ENCODE measurements at regions not wholly inside any gene's neighbourhood (a gene's known extent, or its start where the extent isn't known, plus 50 kb on each side); places are given as distances from the start of the nearest gene placed in this dataset.

GRCh38 chr2:128439791-128440665 lies 121.4 kb upstream of the HS6ST1 start:
- Histone ChIP-seq H3K9ac (no peak overlapping the region), H3K36me3 (no peaks in the 10 kb centered on the region), H3K4me3 (no peak overlapping the region), H3K27me3 (no peaks in the 10 kb centered on the region), H3F3A (ENCODE audit: low read depth) (no peaks in the 10 kb centered on the region), H3K9me3 (ENCODE audit: low read depth) (no peaks in the 10 kb centered on the region), H3K4me1 (peaks cover 8% of the 10 kb centered on the region), H2AFZ (replicated peaks) (no peak overlapping the region), H4K20me1 (ENCODE audit: low read depth) (no peaks in the 10 kb centered on the region), H3K79me2 (ENCODE audit: low read depth) (no peaks in the 10 kb centered on the region), H3K4me2 (no peak overlapping the region), H3K27ac (no peak overlapping the region)
- no peaks in the 10 kb centered on the region for H3K36me3 Mint-ChIP-seq
- no peak for DNase-seq (ENCODE audit: low spot score)
- no peaks in the 10 kb centered on the region for H3K9me3 Mint-ChIP-seq
- H3K27me3 Mint-ChIP-seq (ENCODE audit: insufficient read depth, low read depth), result peaks cover 8% of the 10 kb centered on the region
- peaks cover 47% of the 10 kb centered on the region for H3K4me1 Mint-ChIP-seq
- no peak for TF ChIP-seq CTCF (IDR thresholded peaks at IDR 0.05)
- TF ChIP-seq EZH2 (IDR thresholded peaks at IDR 0.05), result no peak
- no peak for TF ChIP-seq EZH2phosphoT487 (IDR thresholded peaks at IDR 0.05)
- peak overlapping the region; percentile 81 for H3K27ac Mint-ChIP-seq
- no peak overlapping the region for H3K4me3 Mint-ChIP-seq

- Histone ChIP-seq H3K27me3 (no peaks in the 10 kb centered on the region), H2AFZ (replicated peaks) (no peak overlapping the region), H3K4me1 (peaks cover 8% of the 10 kb centered on the region), H3F3A (ENCODE audit: low read depth) (no peaks in the 10 kb centered on the region), H3K27ac (no peak overlapping the region), H3K4me3 (no peak overlapping the region), H3K4me2 (no peak overlapping the region), H3K79me2 (ENCODE audit: low read depth) (no peaks in the 10 kb centered on the region), H3K36me3 (no peaks in the 10 kb centered on the region), H3K9ac (no peak overlapping the region), H4K20me1 (ENCODE audit: low read depth) (no peaks in the 10 kb centered on the region), H3K9me3 (ENCODE audit: low read depth) (no peaks in the 10 kb centered on the region)
- Mint-ChIP-seq H3K27ac (no peak overlapping the region), H3K27me3 (ENCODE audit: insufficient read depth, low read depth) (peaks cover 8% of the 10 kb centered on the region), H3K4me3 (no peak overlapping the region), H3K4me1 (peaks cover 43% of the 10 kb centered on the region), H3K36me3 (no peaks in the 10 kb centered on the region), H3K9me3 (no peaks in the 10 kb centered on the region)
- TF ChIP-seq EZH2phosphoT487 (IDR thresholded peaks at IDR 0.05) (no peak), EZH2 (IDR thresholded peaks at IDR 0.05) (no peak), CTCF (IDR thresholded peaks at IDR 0.05) (no peak)
- no peak for DNase-seq (ENCODE audit: low spot score)
Measured at GRCh38 chr2:128440666-128441340, 122.1 kb upstream of the HS6ST1 start.

- Histone ChIP-seq H3K27me3 (no peaks in the 10 kb centered on the region), H3K4me1 (peaks cover 8% of the 10 kb centered on the region), H3K9ac (no peak overlapping the region), H3K36me3 (no peaks in the 10 kb centered on the region), H3K79me2 (ENCODE audit: low read depth) (no peaks in the 10 kb centered on the region), H3K4me3 (no peak overlapping the region), H3K27ac (no peak overlapping the region), H3K9me3 (ENCODE audit: low read depth) (no peaks in the 10 kb centered on the region), H4K20me1 (ENCODE audit: low read depth) (no peaks in the 10 kb centered on the region), H2AFZ (replicated peaks) (no peak overlapping the region), H3K4me2 (no peak overlapping the region), H3F3A (ENCODE audit: low read depth) (no peaks in the 10 kb centered on the region)
- no peak overlapping the region for H3K4me3 Mint-ChIP-seq
- peaks cover 8% of the 10 kb centered on the region for H3K27me3 Mint-ChIP-seq (ENCODE audit: insufficient read depth, low read depth)
- H3K27ac Mint-ChIP-seq, result no peak overlapping the region
- TF ChIP-seq EZH2phosphoT487 (IDR thresholded peaks at IDR 0.05) (no peak), CTCF (IDR thresholded peaks at IDR 0.05) (no peak), EZH2 (IDR thresholded peaks at IDR 0.05) (no peak)
- DNase-seq (ENCODE audit: low spot score), result no peak
- H3K36me3 Mint-ChIP-seq, result no peaks in the 10 kb centered on the region
- H3K4me1 Mint-ChIP-seq, result peaks cover 40% of the 10 kb centered on the region
- no peaks in the 10 kb centered on the region for H3K9me3 Mint-ChIP-seq
Measured at GRCh38 chr2:128441341-128442052, 122.8 kb upstream of the HS6ST1 start.

Data from neural progenitor cell (in vitro differentiated cells).